ENCODE measurements at regions not wholly inside any gene's neighbourhood (a gene's known extent, or its start where the extent isn't known, plus 50 kb on each side); places are given as distances from the start of the nearest gene placed in this dataset.

- no peak for TF ChIP-seq CTCF (IDR thresholded peaks at IDR 0.05 in 4 of 5, conservative IDR thresholded peaks at IDR 0.05 in 1 of 5)
- no peak for TF ChIP-seq POLR2A (IDR thresholded peaks at IDR 0.05)
Measured at GRCh38 chr14:104335176-104335575, 196.8 kb downstream of the KIF26A start.
